ENCODE measurements at regions not wholly inside any gene's neighbourhood (a gene's known extent, or its start where the extent isn't known, plus 50 kb on each side); places are given as distances from the start of the nearest gene placed in this dataset.

DNA sequence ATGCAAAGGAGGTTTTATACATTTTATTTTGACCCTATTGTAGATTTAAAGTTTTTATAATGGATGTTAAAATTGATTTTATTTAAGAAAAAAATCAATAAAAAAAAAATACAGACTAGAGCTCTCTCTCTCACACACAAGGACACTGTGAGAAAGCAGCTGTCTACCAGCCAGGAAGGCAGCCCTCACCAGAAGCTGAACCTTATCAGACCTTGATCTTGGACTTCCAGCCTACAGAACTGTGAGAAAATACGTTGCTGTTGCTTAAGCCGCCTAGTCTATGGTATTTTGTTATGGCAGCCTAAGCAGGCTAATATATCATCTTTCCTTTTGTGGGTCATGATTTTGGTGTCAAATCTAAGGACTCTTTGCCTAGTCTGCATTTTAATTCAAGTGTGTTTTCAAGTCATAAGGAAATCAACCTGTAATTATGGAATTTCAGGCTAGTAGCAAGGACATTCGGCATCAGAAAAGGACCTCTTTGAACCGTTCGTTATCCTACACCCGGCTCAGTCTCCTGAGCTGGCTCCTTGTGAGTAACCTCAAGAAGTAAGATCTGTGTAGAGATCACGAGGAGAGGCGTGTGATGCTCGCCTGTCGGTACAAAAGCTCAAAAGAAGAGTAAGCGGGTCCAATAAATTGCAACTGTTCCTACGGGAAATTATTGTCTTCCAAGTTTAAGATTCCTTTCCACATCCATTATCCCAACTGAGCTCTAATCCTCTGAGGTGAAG, 98.2 kb downstream of the PDCL3 start:
- no peak for DNase-seq (ENCODE audit: low read depth in 2 of 2)

DNA sequence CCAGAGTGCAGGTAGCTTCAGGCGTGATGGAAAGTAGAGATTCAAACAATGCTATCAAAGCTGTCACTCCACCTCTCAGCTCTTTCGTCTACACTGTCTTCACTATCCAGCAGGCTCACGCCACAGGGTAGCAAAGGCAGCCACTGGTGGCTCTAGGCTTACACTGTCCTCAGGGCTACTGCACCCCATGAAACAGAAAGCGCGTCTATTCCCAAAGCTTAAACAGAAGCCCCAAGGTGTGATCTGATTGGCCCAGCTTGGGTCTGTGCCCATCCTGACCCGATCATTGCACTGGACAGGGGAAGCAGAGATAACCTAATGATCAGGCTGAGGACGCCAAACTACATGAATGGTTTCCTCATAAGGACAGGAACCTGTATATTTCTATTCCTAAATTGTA, 100.1 kb downstream of the PDCL3 start:
- DNase-seq (ENCODE audit: low read depth in 2 of 2), result no peak

- no peak for DNase-seq (ENCODE audit: low read depth in 2 of 2)
Measured at GRCh38 chr2:100664021-100664755, 101.4 kb downstream of the PDCL3 start.

DNA sequence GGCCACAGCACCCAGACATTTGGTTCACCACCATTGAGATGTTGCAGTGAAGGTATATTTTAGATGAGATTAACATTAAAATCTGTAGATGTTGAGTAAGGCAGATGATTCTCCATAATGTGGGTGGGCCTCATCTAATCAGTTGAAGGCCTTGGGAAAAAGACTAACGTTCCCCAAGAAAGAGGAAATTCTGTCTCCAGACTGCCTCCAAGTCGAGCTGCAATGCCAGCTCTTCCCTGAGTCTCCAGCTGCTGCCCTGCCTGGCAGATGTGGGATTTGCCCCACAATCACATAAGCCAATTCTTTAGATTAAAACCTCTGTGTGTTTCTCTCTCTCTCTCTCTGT, 101.9 kb downstream of the PDCL3 start:
- DNase-seq (ENCODE audit: low read depth in 2 of 2), result no peak

- no peak for DNase-seq (ENCODE audit: low read depth in 2 of 2)
Measured at GRCh38 chr2:100666996-100667395, 104.2 kb downstream of the PDCL3 start.

- no peak for DNase-seq (ENCODE audit: low read depth in 2 of 2)
Measured at GRCh38 chr2:100667801-100668200, 105.0 kb downstream of the PDCL3 start.

DNA sequence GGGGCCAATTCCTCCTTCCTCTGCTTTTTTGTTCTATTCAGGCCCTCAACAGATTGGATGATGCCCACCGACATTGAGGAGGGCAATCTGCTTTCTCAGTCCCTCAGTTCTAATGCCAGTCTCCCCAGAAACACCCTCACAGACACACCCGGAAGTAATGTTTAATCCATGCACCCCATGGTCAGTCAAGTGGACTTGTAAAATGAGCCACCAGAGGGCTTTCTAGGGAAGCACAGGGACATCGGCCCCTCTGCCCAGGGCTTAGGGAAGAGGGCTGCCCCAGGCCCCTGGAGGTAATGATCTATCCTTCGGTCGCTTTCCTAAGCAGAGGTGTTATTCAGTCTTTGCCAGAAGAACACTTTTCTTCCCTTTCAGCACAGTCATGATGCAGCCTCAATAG, 107.4 kb downstream of the PDCL3 start:
- DNase-seq (ENCODE audit: low read depth in 2 of 2), result no peak

GRCh38 chr2:100673115-100673514, 110.3 kb downstream of the PDCL3 start:
- DNase-seq (ENCODE audit: low read depth in 2 of 2), result no peak

- DNase-seq (ENCODE audit: low read depth in 2 of 2), result no peak
Measured at GRCh38 chr2:100673691-100674485, 111.1 kb downstream of the PDCL3 start.

DNA sequence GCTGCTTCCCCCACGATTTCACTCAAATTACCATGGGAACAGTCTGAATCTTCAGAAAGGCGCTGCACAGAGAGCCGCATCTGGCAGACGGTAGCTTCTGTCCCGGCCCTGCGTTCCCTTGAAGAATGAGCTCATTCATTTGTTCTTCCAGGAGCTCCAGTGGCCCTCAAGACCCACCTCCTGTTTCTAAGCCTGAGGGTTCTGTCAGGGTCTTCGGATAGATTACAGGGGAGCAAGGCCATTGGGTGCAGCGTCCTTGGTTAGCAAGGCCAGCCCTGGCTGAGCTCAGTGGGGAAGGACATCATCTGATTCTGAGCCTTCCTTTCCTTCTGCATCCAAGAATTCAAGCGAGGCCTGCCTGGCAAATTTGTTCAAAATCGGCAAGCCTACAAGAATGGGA, 111.9 kb downstream of the PDCL3 start:
- no peak for DNase-seq (ENCODE audit: low read depth in 2 of 2)

DNA sequence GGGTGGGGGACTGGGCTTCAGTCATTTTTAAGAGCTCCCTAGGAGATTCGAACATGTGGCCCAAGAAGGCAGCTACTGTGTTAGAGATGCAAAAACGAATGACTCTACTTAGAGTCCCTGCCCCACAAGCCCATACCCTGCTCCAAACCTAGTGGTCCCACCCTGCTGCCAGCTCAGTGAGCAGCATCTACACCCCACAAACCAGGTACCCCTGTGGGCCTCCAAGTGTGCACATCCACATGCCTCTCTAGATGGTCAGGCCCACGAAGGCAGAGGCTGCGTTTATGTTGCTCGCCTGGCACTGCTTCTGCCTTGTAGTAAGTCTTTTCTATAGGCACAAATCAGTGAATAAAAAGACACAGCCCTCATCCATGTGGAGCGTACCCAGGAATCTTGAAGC, 112.6 kb downstream of the PDCL3 start:
- DNase-seq (ENCODE audit: low read depth in 2 of 2), result no peak

- DNase-seq (ENCODE audit: low read depth in 2 of 2), result no peak
Measured at GRCh38 chr2:100675855-100676254, 113.1 kb downstream of the PDCL3 start.

DNA sequence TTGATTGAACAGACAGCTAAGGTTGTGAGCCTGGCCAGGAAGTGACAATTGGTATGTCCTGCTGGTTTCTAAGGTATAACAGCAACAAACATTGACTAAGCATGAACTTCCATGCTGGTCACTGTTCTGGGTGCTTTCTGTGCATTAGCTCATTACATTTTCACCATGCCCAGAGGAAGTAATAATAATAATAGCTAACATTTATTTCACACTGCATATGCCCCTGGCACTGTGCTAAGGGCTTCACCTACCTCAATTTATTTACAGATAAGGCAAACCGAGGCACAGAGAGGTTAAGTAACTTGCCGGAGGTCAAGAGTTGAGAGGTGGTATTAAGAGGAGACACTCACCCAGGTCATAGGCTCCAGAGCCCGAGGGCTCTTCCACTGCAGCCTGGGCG, 113.6 kb downstream of the PDCL3 start:
- DNase-seq (ENCODE audit: low read depth in 2 of 2), result no peak

GRCh38 chr2:100677611-100678185, 114.9 kb downstream of the PDCL3 start:
- DNase-seq (ENCODE audit: low read depth in 2 of 2), result no peak

DNA sequence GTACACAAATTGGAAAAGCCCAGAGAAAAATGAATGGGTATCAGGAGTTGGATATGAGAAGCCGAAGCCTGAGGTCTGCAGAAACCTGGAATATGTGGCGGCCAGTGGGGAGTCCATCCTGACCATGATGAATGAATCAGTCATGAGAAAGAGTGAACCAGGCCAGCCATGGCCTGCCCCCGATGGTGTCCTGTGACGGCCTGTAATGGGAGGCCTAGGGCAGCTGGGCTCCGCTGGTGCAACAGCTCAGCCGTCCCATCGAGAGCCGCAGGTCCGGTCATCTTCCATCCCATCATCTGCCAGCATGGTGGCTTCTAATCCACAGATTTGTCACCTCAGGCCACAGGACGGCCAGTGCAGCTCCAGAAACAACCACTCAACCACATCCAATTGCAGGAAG, 116.4 kb downstream of the PDCL3 start:
- no peak for DNase-seq (ENCODE audit: low read depth in 2 of 2)

DNA sequence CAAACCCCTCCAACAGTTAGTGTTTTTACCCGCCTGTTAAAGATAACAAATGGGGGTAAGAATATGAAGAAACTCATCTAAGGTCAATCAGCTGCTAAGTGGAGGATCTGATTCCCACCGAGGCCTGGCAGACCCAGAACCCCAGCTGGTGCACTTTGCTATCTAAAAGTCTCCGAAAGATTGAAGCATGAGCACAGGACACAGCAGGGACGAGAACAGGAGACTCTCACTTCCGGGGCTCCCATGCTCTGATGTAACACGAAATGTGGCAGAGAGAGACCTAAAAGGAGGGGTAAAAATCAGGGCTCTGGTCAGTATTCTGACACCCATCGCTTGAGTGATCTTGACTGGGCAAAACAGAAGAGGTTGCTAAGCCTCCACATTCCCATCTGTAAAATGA, 119.7 kb downstream of the PDCL3 start:
- DNase-seq (ENCODE audit: low read depth in 2 of 2), result no peak

- DNase-seq (ENCODE audit: low read depth in 2 of 2), result no peak
Measured at GRCh38 chr2:100683231-100683630, 120.4 kb downstream of the PDCL3 start.

- DNase-seq (ENCODE audit: low read depth in 2 of 2), result no peak
Measured at GRCh38 chr2:100691846-100692245, 128.1 kb upstream of the NPAS2 start.

- DNase-seq (ENCODE audit: low read depth in 2 of 2), result no peak
Measured at GRCh38 chr2:100692381-100692780, 127.6 kb upstream of the NPAS2 start.

GRCh38 chr2:100692906-100693305, 127.0 kb upstream of the NPAS2 start:
- DNase-seq (ENCODE audit: low read depth in 2 of 2), result no peak

DNA sequence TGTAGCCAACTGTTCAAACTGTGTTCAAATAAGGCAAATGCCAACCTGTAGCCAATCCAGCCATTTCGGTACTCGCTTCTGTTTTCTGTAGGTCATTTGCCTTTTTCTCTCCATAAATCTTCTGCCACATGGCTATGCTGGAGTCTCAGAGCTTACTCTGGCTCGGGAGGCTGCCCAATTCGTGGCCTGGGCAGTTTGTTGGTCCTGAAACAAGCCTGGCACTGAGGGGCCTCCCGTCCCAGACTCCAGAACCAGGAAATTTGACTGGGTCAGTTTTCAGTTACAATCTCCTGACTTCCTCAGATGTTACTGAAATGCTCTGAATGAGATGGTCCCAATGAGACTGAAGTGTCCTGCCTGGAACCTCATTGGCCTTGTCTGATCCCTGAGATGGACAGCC, 120.8 kb upstream of the NPAS2 start:
- DNase-seq (ENCODE audit: low read depth in 2 of 2), result no peak

DNA sequence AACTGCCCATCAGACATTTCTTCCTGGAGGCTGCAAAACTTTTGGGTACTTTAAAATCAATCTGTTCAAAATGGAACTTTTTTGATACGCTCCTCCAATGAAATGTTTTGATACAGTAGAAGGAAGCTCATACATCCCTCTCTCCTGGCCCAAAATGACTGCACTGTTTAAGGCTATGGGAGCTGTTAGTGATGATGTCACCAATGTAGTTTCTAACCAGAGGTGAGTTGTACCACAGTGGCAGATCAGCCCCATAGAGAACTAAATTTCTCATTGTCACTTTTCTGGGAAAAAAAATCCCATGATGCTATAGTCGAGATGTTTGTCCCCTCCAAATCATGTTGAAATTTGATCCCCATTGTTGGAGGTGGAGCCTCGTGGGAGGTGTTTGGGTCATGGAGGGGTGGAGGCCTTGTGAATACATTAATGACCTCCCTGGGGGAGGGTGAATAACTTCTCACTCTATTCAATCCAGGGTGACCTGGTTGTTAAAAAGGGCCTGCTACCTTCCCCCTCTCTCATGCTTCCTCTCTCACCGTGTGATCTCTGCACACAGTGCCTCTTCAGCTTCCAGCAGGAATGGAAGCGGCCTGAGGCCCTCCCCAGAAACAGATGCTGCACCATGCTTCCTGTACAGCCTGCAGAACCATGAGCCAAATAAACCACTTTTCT, 117.4 kb upstream of the NPAS2 start:
- no peak for DNase-seq (ENCODE audit: low read depth in 2 of 2)

Data from dermis microvascular lymphatic vessel endothelial cell (primary cell).